CD14-positive monocyte (primary cell): ENCODE measurements at regions not wholly inside any gene's neighbourhood (a gene's known extent, or its start where the extent isn't known, plus 50 kb on each side); places are given as distances from the start of the nearest gene placed in this dataset.

Experiments used
- DNase-seq, 3 donors: peaks; one replicate each; pipeline ENCODE4 v3.0.0-alpha.2; 2011 to 2022
- H2AFZ ChIP-seq: 2 replicates; pipeline ENCODE4 v1.6.0; 2012; ENCODE audit warnings: mild to moderate bottlenecking, low read depth, low read length, inconsistent platforms; ENCODE audit not compliant: insufficient read depth, poor library complexity, severe bottlenecking
- H3K27ac ChIP-seq, 2 donors: 1 replicate in 1 of 2; 2 replicates in 1 of 2; pipeline ENCODE4 v1.5.1; 2012 to 2013; ENCODE audit warnings: low read length in 2 of 2, control low read depth in 1 of 2, inconsistent platforms in 1 of 2, low read depth in 1 of 2, mild to moderate bottlenecking in 1 of 2
- H3K27me3 ChIP-seq, 2 donors: one replicate each; pipeline versions ENCODE4 v1.6.0 to v1.6.1; 2011 to 2013; ENCODE audit warnings: low read length in 2 of 2; ENCODE audit not compliant: control insufficient read depth in 2 of 2, insufficient read depth in 2 of 2
- H3K36me3 ChIP-seq, 2 donors: replicated peaks in 1 of 2; 1 replicate in 1 of 2; 2 replicates in 1 of 2; pipeline versions ENCODE4 v1.5.1 to v1.6.1; 2012 to 2013; ENCODE audit warnings: low read length in 2 of 2, control low read depth in 1 of 2, inconsistent platforms in 1 of 2, mild to moderate bottlenecking in 1 of 2; ENCODE audit not compliant: insufficient read depth in 2 of 2, control insufficient read depth in 1 of 2
- H3K4me1 ChIP-seq, 2 donors: 1 replicate in 1 of 2; 2 replicates in 1 of 2; pipeline versions ENCODE4 v1.5.1 to v1.6.1; 2012 to 2013; ENCODE audit warnings: low read length in 2 of 2, control low read depth in 1 of 2, inconsistent platforms in 1 of 2, mild to moderate bottlenecking in 1 of 2, moderate library complexity in 1 of 2; ENCODE audit not compliant: insufficient read depth in 2 of 2, control insufficient read depth in 1 of 2
- H3K4me2 ChIP-seq: replicated peaks from 2 replicates; pipeline ENCODE3; 2012; ENCODE audit warnings: low read length, moderate library complexity, mild to moderate bottlenecking; ENCODE audit not compliant: poor library complexity, severe bottlenecking; ENCODE audit errors: extremely low read depth
- H3K4me3 ChIP-seq, 3 experiments: fragments of 200-600 bp in 1 of 3; sonication (generic) in 1 of 3; replicated peaks in 1 of 3; 1 replicate in 2 of 3; 2 replicates in 1 of 3; pipeline ENCODE4 v1.5.1; 2011 to 2013; ENCODE audit warnings: low read length in 3 of 3, mild to moderate bottlenecking in 3 of 3, control low read depth in 2 of 3, low read depth in 2 of 3, inconsistent platforms in 1 of 3, moderate library complexity in 1 of 3
- H3K79me2 ChIP-seq: 2 replicates; pipeline ENCODE4 v1.6.0; 2012; ENCODE audit warnings: mild to moderate bottlenecking, control low read depth, inconsistent platforms, low read length, moderate library complexity; ENCODE audit not compliant: insufficient read depth
- H3K9ac ChIP-seq: 2 replicates; pipeline ENCODE4 v1.6.0; 2017; ENCODE audit warnings: low read length, mild to moderate bottlenecking; ENCODE audit not compliant: insufficient read depth, poor library complexity, severe bottlenecking
- H3K9me3 ChIP-seq, 2 donors: replicated peaks in 1 of 2; 1 replicate in 1 of 2; 2 replicates in 1 of 2; pipeline versions ENCODE4 v1.5.1 to v1.6.1; 2012 to 2013; ENCODE audit warnings: low read length in 2 of 2, control low read depth in 1 of 2; ENCODE audit not compliant: control insufficient read depth in 1 of 2, insufficient read depth in 1 of 2
- H4K20me1 ChIP-seq: 2 replicates; pipeline ENCODE4 v1.6.0; 2012; ENCODE audit warnings: mild to moderate bottlenecking, low read length, control low read depth, moderate library complexity; ENCODE audit not compliant: insufficient read depth
- H3K27ac Mint-ChIP-seq, 7 donors: one replicate each; pipeline ENCODE4 v1.8.0; 2020; ENCODE audit warnings: mild to moderate bottlenecking in 7 of 7, mixed read lengths in 7 of 7, moderate library complexity in 6 of 7, inconsistent platforms in 2 of 7
- H3K27me3 Mint-ChIP-seq, 3 donors: one replicate each; pipeline ENCODE4 v1.8.0; 2021 to 2022; ENCODE audit warnings: low read depth in 3 of 3, mild to moderate bottlenecking in 3 of 3, mixed read lengths in 3 of 3, moderate library complexity in 3 of 3, inconsistent platforms in 1 of 3
- H3K36me3 Mint-ChIP-seq, 2 donors: one replicate each; pipeline ENCODE4 v1.8.0; 2020; ENCODE audit warnings: mixed read lengths in 2 of 2, inconsistent platforms in 1 of 2, mild to moderate bottlenecking in 1 of 2
- H3K4me1 Mint-ChIP-seq: one replicate; pipeline ENCODE4 v1.8.0; 2020; ENCODE audit warnings: mild to moderate bottlenecking, mixed read lengths
- H3K4me3 Mint-ChIP-seq, 2 donors: one replicate each; pipeline ENCODE4 v1.8.0; 2020; ENCODE audit warnings: mild to moderate bottlenecking in 2 of 2, mixed read lengths in 2 of 2, moderate library complexity in 1 of 2
- H3K9me3 Mint-ChIP-seq, 7 donors: one replicate each; pipeline ENCODE4 v1.8.0; 2020 to 2022; ENCODE audit warnings: mixed read lengths in 7 of 7, mild to moderate bottlenecking in 6 of 7, moderate library complexity in 6 of 7, inconsistent platforms in 2 of 7
- CTCF ChIP-seq: fragments of 200-600 bp; IDR thresholded peaks from one replicate; pipeline ENCODE4 v1.8.0; 2022; ENCODE audit warnings: antibody characterized with exemption, mild to moderate bottlenecking
- WGBS: methylation state at CpG from one replicate; pipeline ENCODE4 v1.1.5; 2013; ENCODE audit warnings: missing lambda C conversion rate; ENCODE audit not compliant: insufficient coverage; 5-methylcytosine and 5-hydroxymethylcytosine counted together
- intact Hi-C, 2 donors: fragments of 100-400 bp; cut with micrococcal nuclease; formaldehyde crosslinking; loops; one replicate each; pipeline versions ENCODE4 v1.15.0 to v1.15.1; 2023

GRCh38 chr3:7913283-7913682 is 588.3 kb upstream of the LMCD1 start:
- H3K4me3 ChIP-seq = no peak overlapping the region
- no peak for DNase-seq
- peaks cover 4 to 11% of the 10 kb centered on the region in 2 donors for H3K9me3 ChIP-seq
- no peak overlapping the region for H3K4me2 ChIP-seq
- H4K20me1 ChIP-seq = no peaks in the 10 kb centered on the region
- no CpG with 5 or more reads among the region's 1 CpG for WGBS
- H3K27me3 ChIP-seq = no peaks in the 10 kb centered on the region
- H2AFZ ChIP-seq = no peak overlapping the region
- Mint-ChIP-seq H3K27ac (no peak overlapping the region), H3K4me1 (no peaks in the 10 kb centered on the region), H3K9me3 (peaks cover 0 to 7% (median 5%) of the 10 kb centered on the region in 7 donors), H3K36me3 (no peaks in the 10 kb centered on the region), H3K27me3 (no peaks in the 10 kb centered on the region), H3K4me3 (no peak overlapping the region)
- H3K36me3 ChIP-seq = no peaks in the 10 kb centered on the region
- no peak for TF ChIP-seq CTCF
- intact Hi-C loops = no loop called here
- H3K27ac ChIP-seq = no peak overlapping the region
- H3K4me1 ChIP-seq = no peaks in the 10 kb centered on the region
- H3K9ac ChIP-seq = no peak overlapping the region
- H3K79me2 ChIP-seq = no peaks in the 10 kb centered on the region

- H3K36me3 Mint-ChIP-seq = no peaks in the 10 kb centered on the region
- no peak overlapping the region for H3K27ac Mint-ChIP-seq
- no peak for TF ChIP-seq CTCF
- no peak overlapping the region for H3K4me3 Mint-ChIP-seq
- Histone ChIP-seq H3K4me1 (no peaks in the 10 kb centered on the region), H3K9ac (no peak overlapping the region), H3K27ac (no peak overlapping the region), H2AFZ (no peak overlapping the region), H4K20me1 (no peaks in the 10 kb centered on the region), H3K9me3 (peaks cover 0 to 11% of the 10 kb centered on the region in 2 donors), H3K4me3 (no peak overlapping the region), H3K27me3 (no peaks in the 10 kb centered on the region), H3K79me2 (no peaks in the 10 kb centered on the region), H3K4me2 (no peak overlapping the region), H3K36me3 (no peaks in the 10 kb centered on the region)
- peaks cover 2 to 7% (median 4%) of the 10 kb centered on the region in 7 donors for H3K9me3 Mint-ChIP-seq
- intact Hi-C loops = no loop called here
- WGBS = 82% methylated on average over 3 of the region's 4 CpGs
- DNase-seq = no peak
- peaks cover 0 to 4% (median 0%) of the 10 kb centered on the region in 3 donors for H3K27me3 Mint-ChIP-seq
- H3K4me1 Mint-ChIP-seq = no peaks in the 10 kb centered on the region
Measured at GRCh38 chr3:7915356-7915755, 586.3 kb upstream of the LMCD1 start.
